ENCODE measurements at regions not wholly inside any gene's neighbourhood (a gene's known extent, or its start where the extent isn't known, plus 50 kb on each side); places are given as distances from the start of the nearest gene placed in this dataset.
"Not testable (repeated sequence)": the region's sequence is repeated elsewhere in the genome, so short reads cannot be mapped to it uniquely, and the experiment has no call there.

DNA sequence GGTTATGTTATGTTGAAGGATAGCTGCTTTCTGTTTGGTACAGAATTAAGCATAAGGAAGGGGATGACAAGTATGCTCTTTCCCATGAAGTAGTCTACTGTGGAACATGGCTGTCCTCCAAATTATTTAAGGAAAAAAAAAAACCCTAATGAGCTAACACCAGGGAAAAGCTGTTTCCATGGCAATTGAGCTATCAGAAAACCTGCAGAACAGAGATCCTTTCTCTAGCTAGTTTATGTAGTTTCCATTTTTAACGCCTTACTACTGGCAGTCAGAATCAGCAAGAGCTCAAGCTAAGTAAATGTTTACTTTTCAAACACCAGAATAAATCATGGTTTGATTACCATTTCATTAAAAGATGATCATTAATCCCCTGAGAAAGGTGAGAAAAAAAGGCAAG, 287.4 kb upstream of the TARS1 start:
- DNase-seq (ENCODE audit: low spot score), result no peak

DNA sequence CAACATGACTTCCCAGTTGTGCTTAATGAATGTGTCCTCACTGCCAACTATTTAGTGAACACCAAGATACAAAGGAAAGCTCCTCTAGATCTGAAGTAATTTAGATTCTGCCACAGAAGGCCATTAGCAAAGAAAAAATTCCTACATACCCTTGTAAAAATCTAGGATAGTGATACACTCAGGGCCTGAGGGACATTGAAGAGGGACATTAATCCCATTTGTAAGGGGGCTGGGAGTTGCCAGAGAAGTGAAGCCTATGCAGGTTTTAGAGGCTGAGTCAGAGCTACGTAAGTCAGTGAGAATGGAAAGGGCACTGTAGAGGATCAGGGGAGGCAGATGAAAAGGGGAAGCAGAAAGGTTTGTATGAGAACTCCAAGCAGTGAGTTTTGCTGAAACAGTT, 286.9 kb upstream of the TARS1 start:
- DNase-seq (ENCODE audit: low spot score), result no peak

DNA sequence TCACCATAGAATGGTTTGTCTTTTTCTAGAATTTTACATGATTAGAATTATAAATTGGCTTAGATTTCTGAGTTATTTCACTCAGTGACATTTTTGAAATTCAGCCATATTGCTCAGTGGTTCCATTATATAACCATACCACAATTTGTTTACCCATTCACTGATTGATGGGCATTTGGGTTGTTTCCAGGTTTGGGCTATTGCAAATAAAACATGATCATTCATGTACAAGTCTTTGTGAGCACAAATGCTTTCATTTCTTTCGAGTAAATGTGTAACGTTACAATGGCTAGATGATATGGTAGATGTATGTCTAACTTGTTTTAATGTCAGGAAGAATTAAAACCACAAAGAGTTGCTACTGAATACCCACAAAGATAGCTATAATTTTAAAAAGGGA, 279.9 kb upstream of the TARS1 start:
- DNase-seq (ENCODE audit: low spot score), result no peak

DNA sequence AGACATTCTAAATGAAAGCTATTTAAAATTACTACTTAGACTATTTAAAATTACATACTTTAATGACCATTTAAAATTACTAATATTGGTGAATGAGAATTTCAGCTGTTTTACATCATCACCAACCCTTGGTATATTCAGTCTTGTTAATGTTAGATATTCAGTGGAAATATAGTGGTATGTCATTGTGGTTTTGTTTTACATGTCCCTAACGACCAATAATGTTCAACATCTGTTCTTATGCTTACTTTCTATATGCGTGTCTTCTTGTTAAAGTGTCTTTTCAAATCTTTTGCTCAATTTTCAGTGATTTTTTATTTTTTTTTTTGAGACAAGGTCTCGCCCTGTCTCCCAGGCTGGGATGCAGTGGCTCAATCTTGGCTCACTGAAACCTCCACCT, 279.3 kb upstream of the TARS1 start:
- DNase-seq (ENCODE audit: low spot score), result no peak

DNA sequence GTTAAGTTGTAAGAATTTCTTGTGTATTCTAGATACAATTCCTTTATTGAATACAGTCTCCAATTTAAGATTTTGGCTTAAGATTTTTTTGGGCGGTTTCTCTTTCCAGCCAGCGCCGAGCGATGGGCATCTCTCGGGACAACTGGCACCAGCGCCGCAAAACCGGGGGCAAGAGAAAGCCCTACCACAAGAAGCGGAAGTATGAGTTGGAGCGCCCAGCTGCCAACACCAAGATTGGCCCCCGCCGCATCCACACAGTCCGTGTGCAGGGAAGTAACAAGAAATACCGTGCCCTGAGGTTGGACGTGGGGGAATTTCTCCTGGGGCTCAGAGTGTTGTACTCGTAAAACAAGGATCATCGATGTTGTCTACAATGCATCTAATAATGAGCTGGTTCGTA, 278.7 kb upstream of the TARS1 start:
- DNase-seq (ENCODE audit: low spot score), result no peak

DNA sequence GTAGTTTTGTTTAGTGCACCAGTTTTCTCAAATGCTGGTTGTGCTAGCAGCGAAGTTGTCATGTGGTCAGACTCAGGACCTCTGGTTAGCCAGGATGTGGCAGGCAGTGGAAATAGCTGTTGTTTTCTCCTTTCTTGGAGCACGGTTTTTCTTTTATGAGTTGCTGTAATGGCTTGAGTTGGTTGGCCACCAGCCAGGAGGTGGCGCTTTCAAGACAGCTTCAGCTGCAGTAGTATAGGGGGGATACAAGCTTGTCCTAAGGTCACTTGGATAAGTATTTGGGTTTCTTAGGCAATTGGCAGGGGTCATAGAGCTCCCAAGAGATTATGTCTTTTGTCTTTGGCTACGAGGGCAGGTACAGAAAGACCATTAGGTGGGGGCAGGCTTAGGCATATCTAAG, 274.2 kb upstream of the TARS1 start:
- DNase-seq (ENCODE audit: low spot score), result no peak

DNA sequence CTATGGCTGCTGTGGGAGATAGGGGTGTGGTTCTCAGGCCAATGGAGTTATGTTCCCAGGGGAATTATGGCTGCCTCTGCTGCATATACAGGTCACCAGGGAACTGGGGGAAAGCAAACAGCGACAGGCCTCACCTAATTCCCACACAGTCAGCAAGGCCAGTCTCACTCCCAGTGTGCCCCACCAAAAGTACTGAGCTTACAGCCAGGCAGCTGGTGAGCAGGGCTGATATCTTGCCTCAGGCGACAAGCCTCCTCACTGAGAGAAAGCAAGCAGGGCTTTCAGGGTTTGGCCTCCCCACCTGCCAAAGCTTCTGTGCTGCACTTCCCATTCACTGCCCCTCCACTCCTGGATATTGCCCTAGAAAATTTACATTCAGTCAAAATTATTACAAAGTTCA, 273.8 kb upstream of the TARS1 start:
- no peak for DNase-seq (ENCODE audit: low spot score)

DNA sequence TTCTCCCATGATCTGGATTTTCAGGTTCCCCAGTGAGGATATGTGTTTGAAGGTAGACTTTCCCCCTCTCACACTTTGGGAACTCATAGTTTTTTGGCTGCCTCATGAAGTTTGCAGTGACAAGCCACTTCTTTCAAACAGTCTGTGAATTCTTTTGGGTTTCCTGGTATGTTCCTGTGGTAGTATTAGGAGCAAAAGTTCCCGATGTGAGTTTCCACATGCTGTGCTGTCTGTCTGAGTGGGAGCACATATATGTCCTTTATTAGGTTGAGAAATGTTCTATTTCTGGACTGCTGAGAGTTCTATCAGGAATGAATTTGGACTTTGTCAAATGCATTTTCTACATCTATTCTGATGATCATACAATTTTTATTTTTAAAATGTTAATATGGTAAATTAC, 273.2 kb upstream of the TARS1 start:
- no peak for DNase-seq (ENCODE audit: low spot score)

DNA sequence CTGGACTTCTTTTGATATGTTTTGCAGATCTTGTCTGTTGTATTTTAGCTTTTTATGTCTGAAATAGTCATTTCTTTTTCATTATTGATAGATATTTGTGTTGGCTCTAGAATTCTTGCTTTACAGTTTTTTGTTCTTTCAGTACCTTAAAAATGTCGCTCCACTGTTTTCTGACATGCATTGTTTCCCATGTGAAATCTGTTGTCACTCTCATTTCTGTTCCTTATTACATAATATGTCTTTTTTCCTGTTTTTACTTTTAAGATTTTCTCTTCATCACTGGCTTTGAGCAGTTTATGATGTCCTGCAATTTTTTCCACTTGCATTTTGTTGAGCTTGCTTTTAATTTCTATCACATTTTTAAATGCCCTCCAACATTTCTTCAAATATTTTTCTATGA, 270.4 kb upstream of the TARS1 start:
- DNase-seq (ENCODE audit: low spot score), result no peak

DNA sequence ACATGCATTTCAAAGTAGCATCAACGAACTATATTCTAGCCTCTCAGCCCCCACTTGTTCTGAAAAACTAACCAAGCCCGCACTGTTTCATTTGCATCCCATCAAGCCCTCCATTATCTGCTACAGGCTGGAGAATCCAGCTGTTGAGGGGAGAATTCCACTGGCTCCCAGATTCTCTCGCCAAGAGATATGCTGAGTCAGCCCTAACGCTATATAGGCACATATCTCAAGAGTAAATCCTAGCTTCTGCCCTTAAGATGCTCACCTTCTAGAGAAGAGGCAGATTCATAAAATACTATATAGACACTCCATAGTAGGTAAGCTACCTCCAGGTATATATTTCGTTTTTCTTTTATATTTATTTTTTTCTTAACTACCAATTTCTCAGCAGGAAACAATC, 266.4 kb upstream of the TARS1 start:
- DNase-seq (ENCODE audit: low spot score), result no peak

DNA sequence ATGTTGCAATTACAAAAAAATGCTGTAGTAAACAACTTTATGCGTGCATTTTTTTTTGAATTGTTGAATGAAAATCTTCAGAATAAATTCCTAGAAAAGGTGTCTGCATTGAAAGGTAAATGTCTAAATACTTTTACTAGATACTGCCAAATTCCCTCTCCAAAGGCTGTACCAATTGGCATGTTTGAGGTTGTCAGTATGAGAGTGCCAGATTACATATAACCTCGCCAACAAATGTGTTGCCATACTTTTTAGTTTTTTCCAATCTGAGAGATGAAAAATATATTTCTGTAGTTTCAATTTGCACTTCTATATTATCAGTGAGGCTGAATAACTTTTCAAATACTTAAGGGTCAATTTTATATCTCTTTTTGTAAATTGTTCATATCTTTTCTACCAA, 261.5 kb upstream of the TARS1 start:
- DNase-seq (ENCODE audit: low spot score), result no peak

DNA sequence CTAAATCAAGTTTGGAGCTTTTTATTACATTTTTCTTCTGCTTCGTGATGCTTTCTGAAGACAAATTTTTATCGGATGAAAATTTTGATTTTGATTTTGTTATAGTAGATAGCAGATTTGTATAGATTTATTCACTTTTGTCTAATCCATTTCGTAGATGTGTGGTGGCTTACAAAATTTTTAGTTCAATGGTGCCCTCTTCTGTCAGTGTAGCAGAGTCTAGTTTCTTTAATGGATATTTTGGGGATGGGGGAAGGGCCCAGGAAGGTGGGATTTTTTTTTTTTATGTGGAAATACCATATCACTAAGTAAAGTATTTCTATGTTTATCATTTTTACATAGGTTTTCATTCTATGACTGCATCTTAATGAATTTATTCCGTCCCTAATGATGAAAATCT, 259.9 kb upstream of the TARS1 start:
- no peak for DNase-seq (ENCODE audit: low spot score)

DNA sequence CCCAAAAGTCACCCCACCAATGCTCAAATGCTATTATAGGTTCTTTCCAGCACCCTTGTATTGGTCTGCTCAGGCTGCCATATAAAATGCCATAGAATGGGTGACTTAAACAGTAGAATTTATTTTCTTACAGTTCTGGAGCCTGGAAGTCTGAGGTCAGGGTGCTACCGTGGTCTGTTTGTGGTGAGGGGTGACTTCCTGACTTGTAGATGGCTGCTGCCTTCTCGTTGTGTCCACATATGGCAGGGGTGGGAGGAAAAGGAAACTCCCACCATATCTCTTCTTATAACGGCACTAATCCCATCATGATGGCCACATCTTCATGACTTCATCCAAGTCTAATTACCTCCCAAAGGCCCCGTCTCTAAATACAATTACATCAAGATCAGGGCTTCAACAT, 257.8 kb upstream of the TARS1 start:
- DNase-seq (ENCODE audit: low spot score), result no peak

DNA sequence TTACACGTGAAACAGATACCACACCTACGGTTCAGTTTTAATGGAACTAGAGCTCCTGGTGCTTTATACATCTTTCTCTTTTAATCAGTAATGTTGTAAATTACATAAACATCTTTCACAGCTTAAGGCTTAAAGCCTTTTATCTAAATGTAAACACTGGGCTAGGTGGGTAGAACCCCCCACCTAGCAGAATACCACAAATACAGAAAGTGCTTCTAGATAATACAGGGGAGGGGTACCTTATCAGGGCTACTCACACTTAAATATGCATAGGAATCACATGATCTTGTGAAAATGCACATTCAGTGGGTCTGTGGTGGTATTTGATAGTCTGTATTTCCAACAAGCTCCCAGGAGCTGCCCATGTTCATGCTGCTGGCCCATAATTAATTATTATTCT, 256.4 kb upstream of the TARS1 start:
- DNase-seq (ENCODE audit: low spot score), result no peak

DNA sequence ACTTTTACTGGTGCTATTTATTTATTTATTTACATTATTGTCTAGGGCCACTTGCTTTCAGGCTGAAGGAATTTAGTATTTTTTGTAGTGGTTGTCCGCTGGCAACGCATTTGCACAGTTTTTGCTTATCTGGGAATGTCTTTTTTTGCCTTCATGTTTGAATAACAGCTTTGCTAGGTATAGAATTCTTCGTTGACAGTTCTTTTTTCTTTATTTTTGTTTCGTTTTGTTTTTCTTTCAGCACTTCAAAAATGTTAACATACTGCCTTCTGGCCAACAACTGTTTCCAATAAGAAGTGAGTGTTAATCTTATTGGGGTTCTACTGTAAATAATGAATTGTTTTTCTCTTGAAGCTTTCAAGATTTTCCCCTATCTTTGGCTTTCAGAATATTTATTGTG, 252.7 kb upstream of the TARS1 start:
- no peak for DNase-seq (ENCODE audit: low spot score)

DNA sequence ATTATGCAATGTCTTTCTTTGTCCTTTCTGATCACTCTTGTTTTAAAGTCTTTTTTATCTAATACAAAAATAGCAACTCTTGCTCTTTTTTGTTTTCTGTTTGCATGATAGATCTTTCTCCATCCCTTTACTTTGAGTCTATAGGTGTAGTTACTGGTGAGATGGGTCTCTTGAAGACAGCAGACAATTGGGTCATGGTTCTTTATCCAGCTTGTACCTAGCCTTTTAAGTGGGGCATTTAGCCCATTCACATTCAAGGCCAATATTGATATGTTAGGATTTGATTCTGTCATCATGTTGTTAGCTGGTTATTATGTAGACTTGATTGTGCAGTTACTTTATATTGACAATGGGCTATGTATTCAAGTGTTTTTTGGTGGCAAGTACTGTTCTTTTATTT, 245.9 kb upstream of the TARS1 start:
- no peak for DNase-seq (ENCODE audit: low spot score)

DNA sequence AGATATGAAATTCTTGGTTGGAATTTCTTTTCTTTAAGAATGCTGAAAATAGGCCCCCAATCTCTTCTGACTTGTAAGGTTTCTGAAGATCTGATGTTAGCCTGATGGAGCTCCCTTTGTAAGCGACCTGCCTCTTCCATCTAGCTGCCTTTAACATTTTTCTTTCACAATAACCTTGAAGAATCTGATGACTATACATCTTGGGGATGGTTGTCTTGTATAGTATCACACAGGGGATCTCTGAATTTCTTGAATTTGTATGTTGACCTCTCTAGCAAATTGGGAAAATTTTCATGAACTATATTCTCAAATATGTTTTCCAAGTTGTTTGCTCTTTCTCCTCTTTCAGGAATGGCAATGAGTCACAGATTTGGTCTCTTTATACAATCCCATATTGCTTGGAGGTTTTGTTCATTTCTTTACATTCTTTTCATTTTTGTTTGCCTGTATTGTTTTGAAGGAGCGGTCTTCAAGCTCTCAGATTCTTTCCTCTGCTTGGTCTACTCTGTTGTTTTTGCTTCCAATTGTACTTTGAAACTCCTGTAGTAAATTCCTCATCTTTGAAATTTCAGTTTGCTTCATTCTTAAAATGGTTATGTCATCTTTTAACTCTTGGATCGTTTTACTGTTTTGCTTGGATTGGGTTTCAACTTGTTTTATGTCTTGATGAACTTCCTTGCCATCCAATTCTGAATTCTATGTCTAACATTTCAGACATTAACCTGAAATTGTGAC, 245.2 kb upstream of the TARS1 start:
- no peak for DNase-seq (ENCODE audit: low spot score)

DNA sequence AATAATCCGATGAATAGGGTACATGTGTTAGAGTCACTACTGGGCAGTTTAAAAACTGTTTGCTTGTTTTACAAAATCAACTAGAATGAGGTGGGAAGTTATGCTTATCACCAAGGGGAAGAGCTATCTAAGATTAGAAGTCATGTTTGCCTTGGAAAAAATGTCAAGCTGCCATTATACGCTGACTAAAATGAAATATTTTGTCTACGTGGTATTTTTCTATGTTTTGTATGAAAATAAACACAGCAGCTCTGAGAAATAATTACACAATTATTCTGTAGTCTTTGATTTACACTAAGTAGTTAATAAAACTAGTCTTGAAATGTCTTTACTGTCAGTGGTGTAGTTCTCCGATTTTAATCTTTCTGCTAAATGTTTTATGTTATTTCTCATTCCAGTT, 241.9 kb upstream of the TARS1 start:
- no peak for DNase-seq (ENCODE audit: low spot score)

DNA sequence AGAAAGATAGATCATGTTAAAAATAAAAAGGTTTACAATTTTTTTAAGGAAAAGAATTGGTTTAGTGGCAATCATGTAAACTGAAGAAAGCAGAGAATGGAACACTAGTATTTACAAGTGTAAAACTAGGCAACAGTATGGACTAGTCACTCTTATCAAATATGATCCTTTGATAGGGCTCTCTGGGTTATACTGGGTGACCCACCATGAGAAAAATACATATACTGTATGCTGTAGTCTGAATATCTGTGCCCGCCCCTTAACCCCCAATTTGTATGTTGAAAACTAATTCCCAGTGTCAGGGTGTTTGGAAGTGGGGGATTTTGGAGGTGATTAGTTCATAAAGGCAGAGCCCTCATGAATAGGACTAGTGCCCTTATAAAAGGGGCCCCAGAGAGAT, 236.8 kb upstream of the TARS1 start:
- no peak for DNase-seq (ENCODE audit: low spot score)

DNA sequence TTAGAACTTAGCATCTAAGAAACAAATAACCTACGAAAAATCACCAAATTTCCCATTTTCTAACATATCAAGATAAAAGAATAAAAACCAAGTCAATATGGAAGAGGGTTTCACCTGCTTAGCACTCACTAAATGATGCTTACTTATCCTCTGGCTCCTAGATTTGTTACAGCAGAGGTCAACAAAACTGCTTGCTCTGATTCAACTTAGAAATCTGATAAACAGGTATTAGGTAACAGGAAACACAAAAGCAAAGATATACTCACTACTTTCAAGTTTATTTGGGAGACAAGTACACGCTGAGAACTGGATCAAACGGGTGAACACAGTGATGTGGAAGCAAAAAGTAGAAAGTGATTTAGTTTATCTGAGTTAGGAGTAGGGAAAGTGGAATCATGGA, 235.7 kb upstream of the TARS1 start:
- no peak for DNase-seq (ENCODE audit: low spot score)

DNA sequence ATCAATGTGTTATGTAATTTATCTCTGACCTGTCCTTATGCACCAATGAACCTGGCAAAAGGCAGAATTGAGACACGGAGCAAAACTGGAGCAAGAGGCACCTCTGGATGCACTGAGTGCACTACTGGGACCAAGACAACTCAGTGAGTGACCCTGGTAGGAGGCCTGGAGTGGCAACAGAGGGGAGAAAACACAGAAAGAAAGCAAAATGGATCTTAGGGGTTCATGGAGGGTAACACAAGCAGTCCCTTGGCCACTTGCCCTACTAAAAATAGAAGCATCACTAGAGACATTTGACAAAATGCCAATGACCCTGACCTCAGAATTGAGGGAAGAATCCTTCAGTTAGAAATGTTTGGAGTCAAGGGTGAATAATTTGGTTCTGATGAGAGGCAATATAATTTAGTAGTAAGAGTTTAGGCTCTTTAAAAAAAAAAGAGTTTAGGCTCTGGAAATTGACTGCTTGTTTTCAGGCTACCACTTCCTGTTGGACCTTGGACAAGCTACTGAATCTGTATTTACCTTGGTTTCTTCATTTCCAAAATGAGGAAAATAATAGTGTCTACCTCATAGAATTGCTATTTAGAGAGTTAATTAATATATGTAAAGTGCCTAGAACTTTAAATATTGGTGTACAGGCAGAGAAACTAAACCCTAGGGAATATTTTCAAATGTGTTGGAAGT, 234.9 kb upstream of the TARS1 start:
- no peak for DNase-seq (ENCODE audit: low spot score)

DNA sequence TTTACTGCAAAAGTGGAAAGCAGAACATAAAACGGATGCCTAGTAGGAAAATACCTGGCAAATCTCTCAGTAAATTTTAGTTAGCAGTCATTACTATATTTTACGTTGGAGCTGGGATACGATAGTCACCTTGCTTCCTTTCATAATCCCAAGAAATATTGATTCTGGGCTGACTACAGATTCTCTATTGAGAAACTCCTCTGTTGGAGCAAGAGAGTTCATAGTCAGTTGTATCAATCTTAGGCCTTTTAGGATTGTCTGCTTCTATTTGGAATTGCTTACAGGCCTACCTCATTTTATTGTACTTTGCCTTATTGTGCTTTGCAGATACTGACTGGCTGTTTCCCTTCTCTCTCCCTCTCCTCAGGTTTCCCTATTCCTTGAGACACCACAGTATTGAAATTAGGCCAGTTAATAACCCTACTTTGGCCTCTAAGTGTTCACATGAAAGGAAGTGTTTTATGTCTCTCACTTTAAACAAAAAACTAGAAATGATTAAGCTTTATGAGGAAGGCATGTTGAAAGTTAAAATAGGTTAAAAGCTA, 233.7 kb upstream of the TARS1 start:
- DNase-seq (ENCODE audit: low spot score), result no peak

DNA sequence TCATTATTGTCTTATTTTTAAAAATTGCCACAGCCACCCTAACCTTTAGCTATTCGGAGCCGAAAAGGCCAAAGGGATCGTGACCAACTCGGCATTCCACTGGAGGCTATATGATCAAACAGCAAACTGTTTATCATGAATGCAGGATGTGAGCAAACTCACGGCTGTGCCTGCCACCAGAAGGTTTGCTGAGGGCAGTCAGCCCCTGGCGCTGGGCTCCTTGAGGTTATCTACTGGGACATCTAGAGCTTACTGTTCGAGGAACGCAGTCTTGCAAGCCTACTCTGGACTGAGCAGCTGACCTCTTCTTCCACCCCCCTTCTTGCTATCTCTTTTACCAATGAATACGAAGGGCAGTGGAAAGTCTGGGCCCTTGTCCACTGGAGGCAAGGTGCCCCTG, 231.5 kb upstream of the TARS1 start:
- no peak for DNase-seq (ENCODE audit: low spot score)

DNA sequence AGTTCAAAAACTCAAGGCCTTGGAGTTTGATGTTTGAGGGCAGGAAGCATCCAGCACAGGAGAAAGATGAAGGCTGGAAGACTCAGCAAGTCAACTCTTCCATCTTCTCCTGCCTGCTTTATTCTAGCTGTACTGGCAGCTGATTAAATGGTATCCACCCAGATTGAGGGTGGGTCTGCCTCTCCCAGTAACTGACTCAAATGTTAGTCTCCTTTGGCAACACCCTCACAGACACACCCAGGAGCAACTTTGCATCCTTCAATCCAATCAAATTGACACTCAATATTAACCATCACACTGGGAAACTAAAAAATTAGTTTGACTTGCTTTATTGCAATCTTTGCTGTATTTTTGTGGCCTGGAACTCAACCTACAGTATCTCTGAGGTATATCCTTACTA, 230.5 kb upstream of the TARS1 start:
- not testable (repeated sequence) for DNase-seq (ENCODE audit: low spot score)

Data from globus pallidus (tissue), 1 donor.